ENCODE measurements at regions not wholly inside any gene's neighbourhood (a gene's known extent, or its start where the extent isn't known, plus 50 kb on each side); places are given as distances from the start of the nearest gene placed in this dataset.

DNA sequence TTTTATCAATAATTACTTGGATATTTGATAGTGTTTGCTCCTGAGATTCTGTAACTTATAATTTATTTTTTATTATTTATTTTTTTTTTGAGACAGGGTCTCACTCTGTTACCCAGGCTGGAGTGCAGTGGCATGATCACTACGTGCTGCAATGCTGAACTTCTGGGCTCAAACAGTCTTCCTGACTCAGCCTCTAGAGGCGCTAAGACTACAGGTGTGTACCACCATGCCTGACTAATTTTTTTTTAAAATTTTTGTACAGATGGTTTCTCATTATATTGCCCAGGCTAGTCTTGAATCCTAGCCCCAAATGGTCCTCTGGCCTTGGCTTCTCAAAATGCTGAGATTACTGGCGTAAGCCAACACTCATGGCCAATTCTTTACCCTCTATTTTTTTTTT, 845.5 kb upstream of the ADGRL4 start:
- Histone ChIP-seq H3K27ac (no peak overlapping the region), H3K4me3 (no peak overlapping the region), H3K27me3 (no peaks in the 10 kb centered on the region), H3K9me3 (no peaks in the 10 kb centered on the region), H3K36me3 (no peaks in the 10 kb centered on the region), H3K4me1 (no peaks in the 10 kb centered on the region)
- TF ChIP-seq, protein P1, sequence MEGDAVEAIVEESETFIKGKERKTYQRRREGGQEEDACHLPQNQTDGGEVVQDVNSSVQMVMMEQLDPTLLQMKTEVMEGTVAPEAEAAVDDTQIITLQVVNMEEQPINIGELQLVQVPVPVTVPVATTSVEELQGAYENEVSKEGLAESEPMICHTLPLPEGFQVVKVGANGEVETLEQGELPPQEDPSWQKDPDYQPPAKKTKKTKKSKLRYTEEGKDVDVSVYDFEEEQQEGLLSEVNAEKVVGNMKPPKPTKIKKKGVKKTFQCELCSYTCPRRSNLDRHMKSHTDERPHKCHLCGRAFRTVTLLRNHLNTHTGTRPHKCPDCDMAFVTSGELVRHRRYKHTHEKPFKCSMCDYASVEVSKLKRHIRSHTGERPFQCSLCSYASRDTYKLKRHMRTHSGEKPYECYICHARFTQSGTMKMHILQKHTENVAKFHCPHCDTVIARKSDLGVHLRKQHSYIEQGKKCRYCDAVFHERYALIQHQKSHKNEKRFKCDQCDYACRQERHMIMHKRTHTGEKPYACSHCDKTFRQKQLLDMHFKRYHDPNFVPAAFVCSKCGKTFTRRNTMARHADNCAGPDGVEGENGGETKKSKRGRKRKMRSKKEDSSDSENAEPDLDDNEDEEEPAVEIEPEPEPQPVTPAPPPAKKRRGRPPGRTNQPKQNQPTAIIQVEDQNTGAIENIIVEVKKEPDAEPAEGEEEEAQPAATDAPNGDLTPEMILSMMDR (IDR thresholded peaks at IDR 0.05): no peak
- TF ChIP-seq POLR2A (IDR thresholded peaks at IDR 0.05): no peak
- DNase-seq: no peak

DNA sequence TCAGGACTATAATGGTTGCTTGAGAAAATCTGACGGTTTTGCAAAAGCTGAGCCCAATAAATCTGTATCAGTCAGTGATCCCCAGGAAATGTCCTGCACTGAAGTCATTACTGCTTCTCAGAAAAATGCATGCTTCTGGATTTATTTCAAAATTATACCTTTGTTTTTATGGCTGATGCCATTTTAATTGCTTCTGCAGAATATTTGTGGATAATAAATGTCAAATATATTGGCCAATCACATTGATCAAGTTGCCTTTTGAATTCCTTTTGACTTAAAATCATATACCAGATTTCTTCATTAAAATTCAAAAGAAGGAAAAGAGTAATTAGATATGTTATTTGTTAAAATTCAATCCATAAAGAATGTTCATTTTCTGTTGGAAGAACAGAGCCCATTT, 842.9 kb upstream of the ADGRL4 start:
- Histone ChIP-seq H3K36me3 (no peaks in the 10 kb centered on the region), H3K9me3 (no peaks in the 10 kb centered on the region), H3K4me1 (no peaks in the 10 kb centered on the region), H3K27me3 (no peaks in the 10 kb centered on the region), H3K4me3 (no peak overlapping the region), H3K27ac (no peak overlapping the region)
- no peak for TF ChIP-seq POLR2A (IDR thresholded peaks at IDR 0.05)
- TF ChIP-seq, protein P1 (IDR thresholded peaks at IDR 0.05): no peak
- no peak for DNase-seq

DNA sequence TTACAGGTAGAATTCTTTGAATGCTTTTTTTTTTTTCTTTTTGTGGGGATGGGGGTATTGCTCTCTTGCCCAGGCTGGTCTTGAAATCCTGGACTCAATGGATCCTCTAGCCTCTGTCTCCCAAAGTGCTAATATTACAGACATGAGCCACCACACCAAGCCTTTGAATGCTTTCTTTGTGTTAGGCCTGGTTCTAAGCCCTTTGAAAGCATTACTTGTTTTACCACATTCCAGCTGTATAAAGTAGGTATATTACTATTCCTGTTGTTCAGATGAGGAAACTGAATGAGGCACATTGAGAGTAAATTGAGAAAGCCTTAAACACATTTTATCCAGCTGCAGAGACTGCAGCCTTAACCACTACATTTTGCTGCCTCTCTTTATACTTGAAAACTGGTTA, 841.8 kb upstream of the ADGRL4 start:
- Histone ChIP-seq H3K9me3 (no peaks in the 10 kb centered on the region), H3K27me3 (no peaks in the 10 kb centered on the region), H3K36me3 (no peaks in the 10 kb centered on the region), H3K4me3 (no peak overlapping the region), H3K27ac (no peak overlapping the region), H3K4me1 (no peaks in the 10 kb centered on the region)
- TF ChIP-seq, protein P1 (IDR thresholded peaks at IDR 0.05): no peak
- TF ChIP-seq POLR2A (IDR thresholded peaks at IDR 0.05): no peak
- DNase-seq: no peak

DNA sequence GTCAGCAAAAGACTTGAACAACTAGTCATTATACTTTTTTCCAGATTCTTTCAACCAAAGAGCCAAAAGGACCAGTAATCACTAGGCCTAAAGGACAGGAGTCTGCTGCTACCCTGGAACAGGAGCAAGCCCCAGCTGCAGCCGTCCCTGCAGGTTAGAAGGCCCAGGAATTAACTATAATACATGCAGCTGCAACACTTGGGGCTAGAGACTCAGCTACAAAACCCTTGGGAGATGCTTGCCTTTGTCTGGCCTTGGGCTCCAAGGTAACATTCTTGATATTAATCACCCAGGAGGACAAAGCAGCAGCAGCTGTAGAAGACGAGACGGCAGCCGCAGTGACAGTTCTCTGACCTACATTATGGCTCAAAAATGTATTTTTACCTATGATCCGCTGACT, 841.2 kb upstream of the ADGRL4 start:
- H3K36me3 ChIP-seq: no peaks in the 10 kb centered on the region
- H3K27me3 ChIP-seq: no peaks in the 10 kb centered on the region
- no peak for DNase-seq
- no peak overlapping the region for H3K27ac ChIP-seq
- TF ChIP-seq, protein P1 (IDR thresholded peaks at IDR 0.05): no peak
- no peaks in the 10 kb centered on the region for H3K4me1 ChIP-seq
- no peak overlapping the region for H3K4me3 ChIP-seq
- no peaks in the 10 kb centered on the region for H3K9me3 ChIP-seq

DNA sequence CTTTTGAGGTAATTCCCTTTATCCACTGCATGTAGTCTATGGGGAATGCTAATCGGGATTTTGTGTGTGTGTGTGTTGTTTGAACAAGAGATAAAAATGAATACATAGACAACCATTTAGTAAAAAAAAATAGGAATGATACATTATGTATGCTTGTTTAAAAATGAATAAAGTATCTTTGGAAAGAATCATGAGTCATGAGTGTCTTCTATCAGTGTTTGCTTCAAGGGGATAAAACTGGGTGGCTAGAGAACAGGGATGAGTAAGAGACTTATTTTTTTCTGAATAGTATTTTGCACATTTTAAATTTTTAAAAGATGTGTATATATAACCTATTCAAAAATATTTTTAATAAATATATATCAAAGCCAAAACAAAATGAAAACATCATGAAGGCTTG, 839.4 kb upstream of the ADGRL4 start:
- no peak overlapping the region for H3K4me3 ChIP-seq
- H3K4me1 ChIP-seq: no peaks in the 10 kb centered on the region
- no peak for DNase-seq
- no peaks in the 10 kb centered on the region for H3K36me3 ChIP-seq
- H3K27ac ChIP-seq: no peak overlapping the region
- TF ChIP-seq, protein P1 (IDR thresholded peaks at IDR 0.05): no peak
- TF ChIP-seq POLR2A (IDR thresholded peaks at IDR 0.05): no peak
- H3K9me3 ChIP-seq: no peaks in the 10 kb centered on the region
- H3K27me3 ChIP-seq: no peaks in the 10 kb centered on the region

DNA sequence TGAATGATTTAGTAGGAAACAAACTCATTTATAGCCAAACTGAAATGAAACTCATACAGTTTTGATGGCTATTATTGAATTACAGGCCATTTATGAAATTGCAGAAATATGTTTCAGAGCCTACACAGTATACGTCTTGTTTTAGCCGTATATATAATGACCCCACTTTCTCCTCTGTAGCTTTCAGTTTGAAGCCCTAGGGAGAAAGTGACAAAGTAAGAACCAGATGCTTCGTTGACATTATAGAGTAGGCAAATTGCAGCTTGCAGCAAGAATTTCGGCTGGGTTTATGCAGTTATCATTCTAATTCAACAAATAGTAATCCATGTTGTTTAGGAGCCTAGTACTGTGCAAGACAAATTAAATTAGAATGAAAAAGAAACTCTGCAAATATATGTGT, 836.3 kb upstream of the ADGRL4 start:
- Histone ChIP-seq H3K4me3 (no peak overlapping the region), H3K27ac (no peak overlapping the region), H3K4me1 (no peaks in the 10 kb centered on the region), H3K27me3 (no peaks in the 10 kb centered on the region), H3K9me3 (no peaks in the 10 kb centered on the region), H3K36me3 (no peaks in the 10 kb centered on the region)
- TF ChIP-seq, protein P1 (IDR thresholded peaks at IDR 0.05): no peak
- TF ChIP-seq POLR2A (IDR thresholded peaks at IDR 0.05): no peak
- no peak for DNase-seq
